ENCODE measurements at regions not wholly inside any gene's neighbourhood (a gene's known extent, or its start where the extent isn't known, plus 50 kb on each side); places are given as distances from the start of the nearest gene placed in this dataset.
A peak's percentile ranks its signal among the peaks of the same experiment; 100 is the strongest.

DNA sequence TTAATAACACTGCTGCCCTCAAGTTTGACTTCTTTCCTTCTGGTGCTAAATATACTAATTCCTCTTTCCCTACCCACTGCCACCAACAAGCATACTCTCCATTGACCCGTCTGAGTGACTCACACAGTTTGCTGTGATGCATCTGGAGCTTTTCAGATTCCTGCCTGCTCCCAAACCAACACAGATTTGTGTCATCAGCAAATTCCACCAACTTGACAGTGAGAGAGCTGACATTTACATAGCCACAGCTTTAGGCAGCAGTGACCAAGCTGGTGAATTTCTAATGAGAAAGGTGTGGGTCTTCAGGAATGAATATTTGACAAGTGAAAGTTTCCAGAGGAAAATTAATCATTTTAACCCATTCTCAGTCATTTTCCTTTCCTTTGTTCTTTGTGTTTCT, 96.5 kb upstream of the PRICKLE2 start:
- H3K27ac ChIP-seq (ENCODE audit: low read depth in 1 of 3, low read length in 2 of 3), result no peak overlapping the region
- no peaks in the 10 kb centered on the region for H3K27me3 ChIP-seq (ENCODE audit: control insufficient read depth in 3 of 3, insufficient read depth in 3 of 3, low read length in 3 of 3)
- no peak overlapping the region for H3K4me3 ChIP-seq (ENCODE audit: low read depth in 1 of 3, low read length in 3 of 3)
- no peaks in the 10 kb centered on the region for H3K9me3 ChIP-seq (ENCODE audit: control insufficient read depth in 2 of 2, insufficient read depth in 1 of 2, low read depth in 1 of 2, low read length in 1 of 2)
- H3K36me3 ChIP-seq (ENCODE audit: control insufficient read depth in 3 of 3, insufficient read depth in 2 of 3, low read depth in 1 of 3, low read length in 3 of 3), result no peaks in the 10 kb centered on the region
- WGBS, 3 donors, result 43 to 60% (median 43%) methylated on average over 1 of the region's 1 CpG
- FAIRE-seq, result no peak
- DNase-seq, result peak in 1 of 2 donors; percentile 15
- H3K4me1 ChIP-seq (ENCODE audit: control insufficient read depth in 3 of 3, insufficient read depth in 2 of 3, low read depth in 1 of 3, low read length in 2 of 3), result peaks cover 0 to 2% (median 0%) of the 10 kb centered on the region in 3 donors

DNA sequence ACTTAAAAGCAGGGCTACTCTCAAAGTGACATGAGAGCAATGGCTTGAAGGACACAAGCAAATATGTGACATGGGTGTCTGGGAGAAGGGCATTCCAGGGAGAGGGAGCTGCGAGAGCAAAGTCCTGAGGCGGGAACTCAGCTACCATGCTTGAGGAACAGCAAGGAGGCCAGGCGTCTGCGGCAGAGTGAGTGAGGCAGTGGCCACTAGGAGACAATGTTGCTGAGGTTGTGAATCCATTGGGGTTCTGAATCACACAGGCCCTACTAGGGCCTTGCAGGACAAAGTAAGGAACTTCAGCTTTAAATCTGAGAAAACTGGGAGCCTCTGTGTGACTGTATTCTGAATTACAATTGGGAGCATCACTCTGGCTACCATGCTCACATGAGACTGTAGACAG, 94.1 kb upstream of the PRICKLE2 start:
- Histone ChIP-seq H3K36me3 (ENCODE audit: control insufficient read depth in 3 of 3, insufficient read depth in 2 of 3, low read depth in 1 of 3, low read length in 3 of 3) (no peaks in the 10 kb centered on the region), H3K27me3 (ENCODE audit: control insufficient read depth in 3 of 3, insufficient read depth in 3 of 3, low read length in 3 of 3) (no peaks in the 10 kb centered on the region), H3K4me1 (ENCODE audit: control insufficient read depth in 3 of 3, insufficient read depth in 2 of 3, low read depth in 1 of 3, low read length in 2 of 3) (peaks cover 0 to 2% (median 0%) of the 10 kb centered on the region in 3 donors), H3K9me3 (ENCODE audit: control insufficient read depth in 2 of 2, insufficient read depth in 1 of 2, low read depth in 1 of 2, low read length in 1 of 2) (no peaks in the 10 kb centered on the region), H3K27ac (ENCODE audit: low read depth in 1 of 3, low read length in 2 of 3) (no peak overlapping the region), H3K4me3 (ENCODE audit: low read depth in 1 of 3, low read length in 3 of 3) (no peak overlapping the region)
- DNase-seq (peak in 1 of 2 donors; percentile 40), FAIRE-seq (no peak)
- WGBS, 3 donors, result 76 to 91% (median 86%) methylated on average over 4 of the region's 4 CpGs

DNA sequence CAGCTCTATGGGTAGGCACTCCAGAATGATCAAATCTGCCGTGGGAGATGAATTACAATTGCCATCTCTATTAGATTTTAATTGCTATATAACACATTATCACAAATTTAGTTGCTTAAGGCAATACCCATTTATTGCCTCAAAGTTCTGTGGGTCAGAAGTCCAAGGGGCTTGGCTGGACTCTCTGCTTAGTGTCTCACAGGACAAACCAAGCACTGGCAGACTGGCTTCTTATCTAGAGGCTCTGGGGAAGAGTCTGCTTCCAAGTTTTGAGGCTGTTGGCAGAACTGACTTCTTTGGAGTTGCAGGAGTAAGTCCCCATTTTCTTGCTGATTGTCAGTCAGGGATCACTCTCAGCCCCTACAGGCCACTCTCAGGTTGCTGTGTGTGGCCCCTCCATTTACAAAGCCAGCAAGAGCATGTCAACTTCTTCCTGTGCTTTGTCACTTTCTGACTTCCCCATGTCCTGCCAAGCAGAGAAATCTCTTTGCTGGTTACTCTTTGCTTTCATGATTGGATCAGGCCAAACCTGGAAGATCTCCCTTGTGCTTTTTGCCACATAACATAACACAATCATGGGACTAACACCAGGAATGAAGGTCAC, 93.5 kb upstream of the PRICKLE2 start:
- FAIRE-seq, result no peak
- peaks cover 0 to 2% (median 0%) of the 10 kb centered on the region in 3 donors for H3K4me1 ChIP-seq (ENCODE audit: control insufficient read depth in 3 of 3, insufficient read depth in 2 of 3, low read depth in 1 of 3, low read length in 2 of 3)
- no peaks in the 10 kb centered on the region for H3K36me3 ChIP-seq (ENCODE audit: control insufficient read depth in 3 of 3, insufficient read depth in 2 of 3, low read depth in 1 of 3, low read length in 3 of 3)
- DNase-seq, result peak; percentile 45 to 76
- H3K9me3 ChIP-seq (ENCODE audit: control insufficient read depth in 2 of 2, insufficient read depth in 1 of 2, low read depth in 1 of 2, low read length in 1 of 2), result no peaks in the 10 kb centered on the region
- H3K4me3 ChIP-seq (ENCODE audit: low read depth in 1 of 3, low read length in 3 of 3), result no peak overlapping the region
- 20 to 59% (median 21%) methylated on average over 1 of the region's 1 CpG for WGBS, 3 donors
- no peak overlapping the region for H3K27ac ChIP-seq (ENCODE audit: low read depth in 1 of 3, low read length in 2 of 3)
- no peaks in the 10 kb centered on the region for H3K27me3 ChIP-seq (ENCODE audit: control insufficient read depth in 3 of 3, insufficient read depth in 3 of 3, low read length in 3 of 3)

- Histone ChIP-seq H3K27me3 (ENCODE audit: control insufficient read depth in 3 of 3, insufficient read depth in 3 of 3, low read length in 3 of 3) (no peaks in the 10 kb centered on the region), H3K27ac (ENCODE audit: low read depth in 1 of 3, low read length in 2 of 3) (no peak overlapping the region), H3K4me3 (ENCODE audit: low read depth in 1 of 3, low read length in 3 of 3) (no peak overlapping the region), H3K36me3 (ENCODE audit: control insufficient read depth in 3 of 3, insufficient read depth in 2 of 3, low read depth in 1 of 3, low read length in 3 of 3) (no peaks in the 10 kb centered on the region), H3K4me1 (ENCODE audit: control insufficient read depth in 3 of 3, insufficient read depth in 2 of 3, low read depth in 1 of 3, low read length in 2 of 3) (peaks cover 0 to 2% (median 0%) of the 10 kb centered on the region in 3 donors), H3K9me3 (ENCODE audit: control insufficient read depth in 2 of 2, insufficient read depth in 1 of 2, low read depth in 1 of 2, low read length in 1 of 2) (no peaks in the 10 kb centered on the region)
- 61 to 82% (median 65%) methylated on average over 3 of the region's 3 CpGs for WGBS, 3 donors
- FAIRE-seq (no peak), DNase-seq (peak in 1 of 2 donors; percentile 38)
Observed at GRCh38 chr3:64318001-64318400, 92.7 kb upstream of the PRICKLE2 start.

DNA sequence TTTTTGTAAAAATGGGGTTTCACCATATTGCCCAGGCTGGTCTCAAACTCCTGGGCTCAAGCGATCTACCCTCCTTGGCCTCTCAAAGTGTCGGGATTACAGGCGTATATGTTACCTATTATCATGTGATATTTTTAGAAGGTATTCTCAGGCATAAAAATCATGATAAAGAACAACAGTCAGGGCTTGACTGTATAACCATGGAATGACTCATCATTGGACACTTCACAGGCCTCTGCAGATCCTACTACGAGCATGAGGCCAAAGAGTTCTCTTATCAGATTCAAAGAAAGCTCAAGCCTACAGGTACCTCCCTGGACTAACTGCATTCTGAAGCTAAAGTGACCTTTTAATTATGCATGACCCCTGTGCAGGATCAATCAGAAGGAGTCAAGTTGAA, 91.7 kb upstream of the PRICKLE2 start:
- Histone ChIP-seq H3K9me3 (ENCODE audit: control insufficient read depth in 2 of 2, insufficient read depth in 1 of 2, low read depth in 1 of 2, low read length in 1 of 2) (no peaks in the 10 kb centered on the region), H3K4me1 (ENCODE audit: control insufficient read depth in 3 of 3, insufficient read depth in 2 of 3, low read depth in 1 of 3, low read length in 2 of 3) (peaks cover 0 to 2% (median 0%) of the 10 kb centered on the region in 3 donors), H3K27ac (ENCODE audit: low read depth in 1 of 3, low read length in 2 of 3) (no peak overlapping the region), H3K27me3 (ENCODE audit: control insufficient read depth in 3 of 3, insufficient read depth in 3 of 3, low read length in 3 of 3) (no peaks in the 10 kb centered on the region), H3K36me3 (ENCODE audit: control insufficient read depth in 3 of 3, insufficient read depth in 2 of 3, low read depth in 1 of 3, low read length in 3 of 3) (no peaks in the 10 kb centered on the region), H3K4me3 (ENCODE audit: low read depth in 1 of 3, low read length in 3 of 3) (no peak overlapping the region)
- WGBS, 3 donors, result 65 to 85% (median 71%) methylated on average over 4 of the region's 4 CpGs
- DNase-seq (peak in 1 of 2 donors; percentile 22), FAIRE-seq (no peak)

DNA sequence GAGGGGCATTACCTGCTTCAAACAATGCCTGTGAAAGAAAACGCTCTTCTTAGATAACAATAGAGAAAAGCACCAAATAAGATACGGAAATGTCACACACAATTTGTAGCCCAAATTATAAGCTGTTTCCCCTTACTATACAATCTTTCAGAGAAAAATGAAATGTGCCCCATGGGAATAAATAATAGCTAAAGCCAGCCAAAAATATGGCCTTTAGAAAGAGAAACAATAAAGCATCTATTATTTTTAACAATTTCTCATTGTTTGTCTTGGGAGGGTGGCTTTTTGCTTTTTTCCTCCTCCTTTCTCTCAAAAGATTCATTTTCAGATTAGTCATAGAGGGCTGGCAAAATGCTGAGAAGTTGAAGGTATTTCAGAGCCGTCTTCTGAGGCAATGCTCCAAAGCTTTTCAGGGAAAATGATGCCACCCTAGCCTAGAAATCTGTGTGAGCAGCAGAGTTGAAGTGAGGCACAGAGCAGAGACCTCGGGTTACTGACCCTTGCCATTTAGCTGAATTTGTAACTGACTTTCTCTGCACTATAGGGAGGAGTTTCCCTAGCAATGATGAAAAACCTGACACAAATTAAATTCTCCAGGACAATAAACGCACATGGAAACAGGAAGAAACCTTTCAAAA, 86.3 kb upstream of the PRICKLE2 start:
- Histone ChIP-seq H3K4me1 (ENCODE audit: control insufficient read depth in 3 of 3, insufficient read depth in 2 of 3, low read depth in 1 of 3, low read length in 2 of 3) (no peaks in the 10 kb centered on the region), H3K36me3 (ENCODE audit: control insufficient read depth in 3 of 3, insufficient read depth in 2 of 3, low read depth in 1 of 3, low read length in 3 of 3) (no peaks in the 10 kb centered on the region), H3K9me3 (ENCODE audit: control insufficient read depth in 2 of 2, insufficient read depth in 1 of 2, low read depth in 1 of 2, low read length in 1 of 2) (no peaks in the 10 kb centered on the region), H3K27me3 (ENCODE audit: control insufficient read depth in 3 of 3, insufficient read depth in 3 of 3, low read length in 3 of 3) (no peaks in the 10 kb centered on the region), H3K4me3 (ENCODE audit: low read depth in 1 of 3, low read length in 3 of 3) (no peak overlapping the region), H3K27ac (ENCODE audit: low read depth in 1 of 3, low read length in 2 of 3) (no peak overlapping the region)
- no peak for FAIRE-seq
- DNase-seq, result no peak
- 65 to 71% (median 67%) methylated on average over 5 of the region's 5 CpGs for WGBS, 3 donors

GRCh38 chr3:64308931-64309330, 83.7 kb upstream of the PRICKLE2 start:
- FAIRE-seq (no peak), DNase-seq (no peak)
- Histone ChIP-seq H3K9me3 (ENCODE audit: control insufficient read depth in 2 of 2, insufficient read depth in 1 of 2, low read depth in 1 of 2, low read length in 1 of 2) (no peaks in the 10 kb centered on the region), H3K36me3 (ENCODE audit: control insufficient read depth in 3 of 3, insufficient read depth in 2 of 3, low read depth in 1 of 3, low read length in 3 of 3) (no peaks in the 10 kb centered on the region), H3K27ac (ENCODE audit: low read depth in 1 of 3, low read length in 2 of 3) (no peak overlapping the region), H3K4me1 (ENCODE audit: control insufficient read depth in 3 of 3, insufficient read depth in 2 of 3, low read depth in 1 of 3, low read length in 2 of 3) (no peaks in the 10 kb centered on the region), H3K27me3 (ENCODE audit: control insufficient read depth in 3 of 3, insufficient read depth in 3 of 3, low read length in 3 of 3) (no peaks in the 10 kb centered on the region), H3K4me3 (ENCODE audit: low read depth in 1 of 3, low read length in 3 of 3) (no peak overlapping the region)
- 80 to 97% (median 92%) methylated on average over 1 of the region's 1 CpG for WGBS, 3 donors

GRCh38 chr3:64306745-64307144, 81.5 kb upstream of the PRICKLE2 start:
- DNase-seq, result no peak
- Histone ChIP-seq H3K4me1 (ENCODE audit: control insufficient read depth in 3 of 3, insufficient read depth in 2 of 3, low read depth in 1 of 3, low read length in 2 of 3) (no peaks in the 10 kb centered on the region), H3K9me3 (ENCODE audit: control insufficient read depth in 2 of 2, insufficient read depth in 1 of 2, low read depth in 1 of 2, low read length in 1 of 2) (no peaks in the 10 kb centered on the region), H3K27me3 (ENCODE audit: control insufficient read depth in 3 of 3, insufficient read depth in 3 of 3, low read length in 3 of 3) (no peaks in the 10 kb centered on the region), H3K27ac (ENCODE audit: low read depth in 1 of 3, low read length in 2 of 3) (no peak overlapping the region), H3K36me3 (ENCODE audit: control insufficient read depth in 3 of 3, insufficient read depth in 2 of 3, low read depth in 1 of 3, low read length in 3 of 3) (no peaks in the 10 kb centered on the region), H3K4me3 (ENCODE audit: low read depth in 1 of 3, low read length in 3 of 3) (no peak overlapping the region)
- 80 to 89% (median 86%) methylated on average over 2 of the region's 2 CpGs for WGBS, 3 donors
- no peak for FAIRE-seq

- Histone ChIP-seq H3K4me1 (ENCODE audit: control insufficient read depth in 3 of 3, insufficient read depth in 2 of 3, low read depth in 1 of 3, low read length in 2 of 3) (no peaks in the 10 kb centered on the region), H3K4me3 (ENCODE audit: low read depth in 1 of 3, low read length in 3 of 3) (no peak overlapping the region), H3K36me3 (ENCODE audit: control insufficient read depth in 3 of 3, insufficient read depth in 2 of 3, low read depth in 1 of 3, low read length in 3 of 3) (no peaks in the 10 kb centered on the region), H3K27me3 (ENCODE audit: control insufficient read depth in 3 of 3, insufficient read depth in 3 of 3, low read length in 3 of 3) (no peaks in the 10 kb centered on the region), H3K27ac (ENCODE audit: low read depth in 1 of 3, low read length in 2 of 3) (no peak overlapping the region), H3K9me3 (ENCODE audit: control insufficient read depth in 2 of 2, insufficient read depth in 1 of 2, low read depth in 1 of 2, low read length in 1 of 2) (no peaks in the 10 kb centered on the region)
- DNase-seq (no peak), FAIRE-seq (no peak)
- 86 to 90% (median 89%) methylated on average over 1 of the region's 1 CpG for WGBS, 3 donors
Observed at GRCh38 chr3:64305731-64306130, 80.5 kb upstream of the PRICKLE2 start.

All from small intestine (tissue), 7 donors.